Common myeloid progenitor, CD34-positive (primary cell): ENCODE measurements at regions not wholly inside any gene's neighbourhood (a gene's known extent, or its start where the extent isn't known, plus 50 kb on each side); places are given as distances from the start of the nearest gene placed in this dataset.

ENCODE experiments used
- CTCF ChIA-PET: fragments of 350-600 bp; sonication (Branson Sonifier 250); formaldehyde crosslinking; loops from one replicate; lab custom pipeline; 2021; ENCODE audit warnings: antibody characterized with exemption; lab: Charles Lee
- POLR2A ChIA-PET: fragments of 350-600 bp; sonication (Branson Sonifier 250); formaldehyde crosslinking; loops from one replicate; lab custom pipeline; 2021; ENCODE audit warnings: antibody characterized with exemption; lab: Charles Lee
- DNase-seq, 3 donors: peaks; one replicate each; pipeline versions ENCODE4 v3.0.0 to v3.0.0-alpha.2; 2013
- H3K27ac ChIP-seq, 2 experiments: 1 replicate in 1 of 2; 2 replicates in 1 of 2; pipeline ENCODE4 v1.7.0; 2013; ENCODE audit warnings: inconsistent platforms in 2 of 2, low read length in 2 of 2, mild to moderate bottlenecking in 2 of 2, low read depth in 1 of 2, moderate library complexity in 1 of 2; ENCODE audit not compliant: severe bottlenecking in 2 of 2, insufficient read depth in 1 of 2, poor library complexity in 1 of 2
- H3K27me3 ChIP-seq, 5 experiments: replicated peaks in 2 of 5; 1 replicate in 3 of 5; 2 replicates in 2 of 5; pipeline versions ENCODE4 v1.6.1 to v1.7.0; 2013; ENCODE audit warnings: low read length in 4 of 5, mild to moderate bottlenecking in 2 of 5, moderate library complexity in 2 of 5, inconsistent platforms in 1 of 5; ENCODE audit not compliant: insufficient read depth in 5 of 5, control insufficient read depth in 4 of 5
- H3K36me3 ChIP-seq, 4 experiments: 1 replicate in 2 of 4; 2 replicates in 2 of 4; pipeline versions ENCODE4 v1.6.1 to v1.7.0; 2013; ENCODE audit warnings: low read length in 3 of 4, control low read depth in 1 of 4, mild to moderate bottlenecking in 1 of 4; ENCODE audit not compliant: control insufficient read depth in 4 of 4, insufficient read depth in 4 of 4
- H3K4me1 ChIP-seq, 4 experiments: 1 replicate in 3 of 4; 2 replicates in 1 of 4; pipeline versions ENCODE4 v1.6.1 to v1.7.1; 2013; ENCODE audit warnings: low read length in 3 of 4, mild to moderate bottlenecking in 3 of 4, control low read depth in 1 of 4, inconsistent platforms in 1 of 4, moderate library complexity in 1 of 4; ENCODE audit not compliant: control insufficient read depth in 4 of 4, insufficient read depth in 4 of 4; ENCODE audit errors: control extremely low read depth in 1 of 4
- H3K4me3 ChIP-seq, 7 experiments: 1 replicate in 4 of 7; 2 replicates in 3 of 7; pipeline versions ENCODE4 v1.5.1 to v1.7.0; 2013; ENCODE audit warnings: mild to moderate bottlenecking in 7 of 7, low read length in 6 of 7, moderate library complexity in 6 of 7, inconsistent platforms in 2 of 7, low read depth in 2 of 7, control low read depth in 1 of 7; ENCODE audit not compliant: insufficient read depth in 4 of 7, control insufficient read depth in 1 of 7; ENCODE audit errors: extremely low read depth in 1 of 7
- H3K9me3 ChIP-seq, 5 experiments: 1 replicate in 4 of 5; 2 replicates in 1 of 5; pipeline versions ENCODE4 v1.6.1 to v1.7.1; 2013; ENCODE audit warnings: low read length in 4 of 5, mild to moderate bottlenecking in 2 of 5, inconsistent platforms in 1 of 5, low read depth in 1 of 5, moderate library complexity in 1 of 5; ENCODE audit not compliant: control insufficient read depth in 4 of 5, insufficient read depth in 2 of 5; ENCODE audit errors: control extremely low read depth in 1 of 5
- WGBS: methylation state at CpG from one replicate; pipeline ENCODE4 v1.1.5; 2013; ENCODE audit not compliant: insufficient coverage; 5-methylcytosine and 5-hydroxymethylcytosine counted together

- no CpG with 5 or more reads among the region's 3 CpGs for WGBS
- no peak for DNase-seq
- CTCF ChIA-PET, result interaction anchor here (1.5 to 1.9 kb wide), 2 partner anchors 35 to 39 kb away, joined by 5 to 6 read pairs; no protein-coding TSS in a partner anchor
These were observed 415.4 kb downstream of the SPRY1 start for GRCh38 chr4:123812066-123812390.

GRCh38 chr4:123813901-123814300 lies 417.3 kb downstream of the SPRY1 start:
- ChIA-PET CTCF (interaction anchor here (0.7 kb wide), 1 partner anchor 16 kb away, joined by 3 read pairs; no protein-coding TSS in a partner anchor), POLR2A (no interaction called here)
- 100% methylated on average over 2 of the region's 2 CpGs for WGBS
- no peaks in the 10 kb centered on the region for H3K36me3 ChIP-seq
- DNase-seq, result no peak
- H3K4me1 ChIP-seq, result peaks cover 0 to 11% (median 3%) of the 10 kb centered on the region in 4 experiments
- no peaks in the 10 kb centered on the region for H3K27me3 ChIP-seq
- no peak overlapping the region for H3K27ac ChIP-seq
- H3K4me3 ChIP-seq, result no peak overlapping the region
- no peaks in the 10 kb centered on the region for H3K9me3 ChIP-seq

More at GRCh38 chr4:123812066-123812390, 415.4 kb downstream of the SPRY1 start:
- Histone ChIP-seq H3K27me3 (no peaks in the 10 kb centered on the region), H3K4me3 (peak overlapping the region in 5 of 7 experiments; percentile 46 to 77 (median 54)), H3K36me3 (no peaks in the 10 kb centered on the region), H3K4me1 (peaks cover 0 to 11% (median 3%) of the 10 kb centered on the region in 4 experiments), H3K27ac (no peak overlapping the region), H3K9me3 (no peaks in the 10 kb centered on the region)
- POLR2A ChIA-PET, result no interaction called here

GRCh38 chr4:123816462-123816861 lies 419.9 kb downstream of the SPRY1 start:
- H3K4me3 ChIP-seq, result no peak overlapping the region
- no peak for DNase-seq
- no CpG with 5 or more reads among the region's 2 CpGs for WGBS
- no peak overlapping the region for H3K27ac ChIP-seq
- H3K36me3 ChIP-seq, result no peaks in the 10 kb centered on the region
- POLR2A ChIA-PET, result no interaction called here
- H3K9me3 ChIP-seq, result no peaks in the 10 kb centered on the region
- H3K4me1 ChIP-seq, result peaks cover 0 to 8% (median 3%) of the 10 kb centered on the region in 4 experiments
- no peaks in the 10 kb centered on the region for H3K27me3 ChIP-seq
- CTCF ChIA-PET, result no interaction called here

- Histone ChIP-seq H3K36me3 (no peaks in the 10 kb centered on the region), H3K9me3 (no peaks in the 10 kb centered on the region), H3K4me1 (peaks cover 0 to under 1% (median under 1%) of the 10 kb centered on the region in 4 experiments), H3K4me3 (no peak overlapping the region), H3K27ac (no peak overlapping the region), H3K27me3 (no peaks in the 10 kb centered on the region)
- ChIA-PET CTCF (no interaction called here), POLR2A (no interaction called here)
- no peak for DNase-seq
- 100% methylated on average over 6 of the region's 7 CpGs for WGBS
These were observed 420.6 kb downstream of the SPRY1 start for GRCh38 chr4:123817025-123817688.

GRCh38 chr4:123819362-123820035 lies 422.9 kb downstream of the SPRY1 start:
- no peak for DNase-seq
- Histone ChIP-seq H3K4me3 (no peak overlapping the region), H3K9me3 (no peaks in the 10 kb centered on the region), H3K27me3 (no peaks in the 10 kb centered on the region), H3K4me1 (no peaks in the 10 kb centered on the region), H3K27ac (no peak overlapping the region), H3K36me3 (no peaks in the 10 kb centered on the region)
- ChIA-PET POLR2A (no interaction called here), CTCF (no interaction called here)

- ChIA-PET CTCF (interaction anchor here (0.8 kb wide), 1 partner anchor 50 kb away, joined by 3 read pairs; no protein-coding TSS in a partner anchor), POLR2A (no interaction called here)
- Histone ChIP-seq H3K27me3 (no peaks in the 10 kb centered on the region), H3K4me1 (no peaks in the 10 kb centered on the region), H3K4me3 (no peak overlapping the region), H3K27ac (no peak overlapping the region), H3K36me3 (no peaks in the 10 kb centered on the region), H3K9me3 (no peaks in the 10 kb centered on the region)
- peak in 2 of 3 donors; percentile 14 to 28 for DNase-seq
These were observed 425.3 kb downstream of the SPRY1 start for GRCh38 chr4:123821861-123822260.

GRCh38 chr4:123822353-123822752 lies 425.8 kb downstream of the SPRY1 start:
- Histone ChIP-seq H3K27ac (no peak overlapping the region), H3K4me1 (no peaks in the 10 kb centered on the region), H3K9me3 (no peaks in the 10 kb centered on the region), H3K27me3 (no peaks in the 10 kb centered on the region), H3K36me3 (no peaks in the 10 kb centered on the region), H3K4me3 (no peak overlapping the region)
- ChIA-PET POLR2A (no interaction called here), CTCF (interaction anchor here (1.0 kb wide), 1 partner anchor 16 kb away, joined by 3 read pairs; no protein-coding TSS in a partner anchor)
- DNase-seq, result no peak
- no CpG with 5 or more reads among the region's 2 CpGs for WGBS
